Stimulated activated effector memory CD8-positive, alpha-beta T cell treated with anti-CD3 and anti-CD28 coated beads, Interleukin-12 subunit alpha, Interleukin-12 subunit beta, amount 100 ng/mL, for 72 hours (primary cell): ENCODE measurements at regions not wholly inside any gene's neighbourhood (a gene's known extent, or its start where the extent isn't known, plus 50 kb on each side); places are given as distances from the start of the nearest gene placed in this dataset.
"Not testable (repeated sequence)": the region's sequence is repeated elsewhere in the genome, so short reads cannot be mapped to it uniquely, and the experiment has no call there.

Source experiments
- ATAC-seq: fragments of 150-1000 bp; cut with Tn5 transposase; 2 replicates; pipeline ENCODE4 v1.10.0; 2021
- DNase-seq, 2 donors: peaks; one replicate each; pipeline ENCODE4 v3.0.0; 2021 to 2022; ENCODE audit warnings: low spot score in 2 of 2
- H3K27ac Mint-ChIP-seq: one replicate; pipeline ENCODE4 v1.8.0; 2022; ENCODE audit warnings: mild to moderate bottlenecking, mixed read lengths
- H3K36me3 Mint-ChIP-seq: one replicate; pipeline ENCODE4 v1.8.0; 2022; ENCODE audit warnings: mild to moderate bottlenecking, mixed read lengths
- H3K4me1 Mint-ChIP-seq: one replicate; pipeline ENCODE4 v1.8.0; 2022; ENCODE audit warnings: mixed read lengths
- H3K4me3 Mint-ChIP-seq: one replicate; pipeline ENCODE4 v1.8.0; 2022; ENCODE audit warnings: mild to moderate bottlenecking, mixed read lengths
- H3K9me3 Mint-ChIP-seq: one replicate; pipeline ENCODE4 v1.8.0; 2022; ENCODE audit warnings: mixed read lengths

DNA sequence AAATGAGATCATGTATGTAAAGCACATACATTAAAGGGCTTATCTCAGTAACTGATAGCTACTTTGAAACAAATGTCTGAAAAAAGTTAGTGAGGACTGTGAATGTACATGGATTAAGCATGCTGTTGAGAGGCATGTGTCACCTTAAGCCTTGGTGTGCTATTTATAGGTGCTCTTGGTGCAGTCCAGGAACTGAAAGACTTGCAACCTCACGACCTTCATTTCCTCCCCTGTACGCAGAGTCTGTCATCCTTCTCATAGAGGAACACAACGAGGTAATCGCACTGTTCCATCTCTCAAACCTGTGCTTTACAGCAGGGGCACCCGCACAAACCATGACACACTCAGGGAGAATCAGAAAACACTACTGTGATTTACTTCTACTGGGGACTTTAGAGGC, 65.6 kb downstream of the UFM1 start:
- no peak for DNase-seq
- ATAC-seq: peak; percentile 89
- H3K4me3 Mint-ChIP-seq: no peak overlapping the region

GRCh38 chr13:38417241-38417640, 67.6 kb downstream of the UFM1 start:
- Mint-ChIP-seq H3K36me3 (no peaks in the 10 kb centered on the region), H3K4me3 (no peak overlapping the region), H3K4me1 (no peaks in the 10 kb centered on the region), H3K9me3 (no peaks in the 10 kb centered on the region), H3K27ac (no peak overlapping the region)
- DNase-seq (no peak), ATAC-seq (no peak)

More for the DNA sequence above, 65.6 kb downstream of the UFM1 start:
- Mint-ChIP-seq H3K4me1 (no peaks in the 10 kb centered on the region), H3K9me3 (no peaks in the 10 kb centered on the region), H3K36me3 (no peaks in the 10 kb centered on the region), H3K27ac (no peak overlapping the region)

- no peak for DNase-seq
- Mint-ChIP-seq H3K9me3 (no peaks in the 10 kb centered on the region), H3K36me3 (no peaks in the 10 kb centered on the region), H3K4me1 (no peaks in the 10 kb centered on the region), H3K27ac (no peak overlapping the region), H3K4me3 (no peak overlapping the region)
- peak; percentile 71 for ATAC-seq
Observed at GRCh38 chr13:38417727-38418126, 68.1 kb downstream of the UFM1 start.

DNA sequence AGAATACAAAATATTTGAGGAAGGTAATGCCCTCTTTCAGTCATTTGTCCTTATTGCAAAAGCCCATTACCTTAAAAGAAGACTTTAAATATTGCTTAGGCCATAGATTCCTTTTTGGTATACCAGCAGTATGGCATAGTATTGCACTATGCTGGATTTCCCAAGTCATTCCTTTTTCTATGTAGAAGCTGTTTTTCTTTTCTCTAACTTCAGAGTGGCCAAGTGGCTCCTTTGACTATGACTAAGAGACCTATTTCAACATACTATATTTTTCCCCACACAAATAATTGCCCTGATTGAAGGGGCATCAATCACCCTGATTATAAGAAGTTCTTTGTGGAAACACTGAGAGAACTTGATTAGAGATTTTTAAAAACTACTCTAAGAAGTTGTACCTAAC, 68.6 kb downstream of the UFM1 start:
- no peak for DNase-seq
- Mint-ChIP-seq H3K9me3 (no peaks in the 10 kb centered on the region), H3K36me3 (no peaks in the 10 kb centered on the region), H3K4me3 (no peak overlapping the region), H3K27ac (no peak overlapping the region), H3K4me1 (no peaks in the 10 kb centered on the region)
- ATAC-seq: no peak

DNA sequence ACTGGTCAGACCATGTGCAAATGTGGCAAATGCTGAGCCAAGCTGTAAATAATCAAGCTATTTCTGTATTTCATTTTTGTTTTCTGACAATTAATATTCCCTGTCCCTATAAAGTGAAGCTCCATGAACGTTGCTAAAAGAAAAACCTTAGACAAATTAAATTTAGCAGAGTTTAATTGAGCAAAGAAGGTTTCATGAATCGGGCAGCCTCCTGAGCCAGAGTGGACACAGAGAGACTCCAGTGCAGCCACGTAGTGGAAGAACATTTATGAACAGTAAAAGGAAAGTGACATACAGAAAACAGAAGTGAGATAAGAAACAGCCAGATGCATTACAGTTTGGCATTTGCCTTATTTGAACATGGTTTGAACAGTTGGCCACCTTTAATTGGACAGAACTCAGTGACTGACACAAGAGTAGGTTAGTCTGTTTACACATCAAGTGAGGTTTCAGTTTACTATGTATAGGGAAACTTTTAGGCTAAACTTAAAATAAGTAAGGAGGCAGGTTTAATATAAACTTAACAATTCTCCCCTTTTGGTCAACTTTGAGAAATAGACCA, 69.7 kb downstream of the UFM1 start:
- H3K4me3 Mint-ChIP-seq: no peak overlapping the region

DNA sequence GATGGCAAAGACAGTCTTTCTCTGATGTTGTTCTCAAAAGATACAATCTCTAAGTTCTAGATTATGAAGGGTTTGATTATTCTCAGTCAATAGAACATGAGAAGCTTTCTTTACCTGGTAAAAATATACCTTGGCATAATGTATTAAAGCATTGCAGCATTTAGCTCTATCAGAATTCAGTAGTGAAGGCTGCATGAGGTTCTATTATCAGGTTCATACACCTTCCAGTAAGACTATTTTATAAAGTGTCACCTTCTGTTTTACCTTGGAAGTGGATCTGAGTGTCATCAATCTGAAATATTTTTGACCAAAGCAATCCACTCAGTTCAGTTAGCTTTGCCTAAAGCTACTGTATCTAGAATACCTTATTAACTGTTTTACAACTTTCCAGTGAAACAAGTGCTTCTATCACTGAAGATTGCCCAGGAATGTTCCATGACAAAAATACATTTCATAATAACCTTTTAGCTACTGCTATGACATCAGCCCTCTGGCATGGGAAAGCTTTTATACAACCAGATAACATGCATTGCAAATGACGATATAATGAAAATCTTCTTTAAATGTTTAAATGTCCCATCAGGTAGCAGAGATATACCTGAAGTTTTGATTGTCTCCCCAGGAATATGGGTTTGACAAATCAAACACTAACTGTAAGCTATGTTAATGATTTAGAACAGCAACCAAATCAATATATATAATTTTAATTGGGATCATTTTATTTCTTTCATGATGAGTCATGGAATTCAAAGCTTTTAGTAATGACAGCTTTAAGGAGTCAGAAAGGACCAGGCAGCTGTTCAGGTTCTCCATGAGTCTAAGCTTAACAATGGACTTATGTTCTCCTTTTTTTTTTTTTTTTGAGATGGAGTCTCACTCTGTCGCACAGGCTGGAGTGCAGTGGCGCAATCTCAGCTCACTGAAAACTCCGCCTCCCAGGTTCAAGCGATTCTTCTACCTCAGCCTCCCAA, 72.2 kb downstream of the UFM1 start:
- no peak for ATAC-seq
- no peak overlapping the region for H3K4me3 Mint-ChIP-seq
- no peaks in the 10 kb centered on the region for H3K4me1 Mint-ChIP-seq
- no peak overlapping the region for H3K27ac Mint-ChIP-seq
- H3K36me3 Mint-ChIP-seq: no peaks in the 10 kb centered on the region
- no peak for DNase-seq
- no peaks in the 10 kb centered on the region for H3K9me3 Mint-ChIP-seq

More for the DNA sequence above, 69.7 kb downstream of the UFM1 start:
- DNase-seq (no peak), ATAC-seq (no peak)
- no peaks in the 10 kb centered on the region for H3K36me3 Mint-ChIP-seq
- H3K4me1 Mint-ChIP-seq: no peaks in the 10 kb centered on the region
- no peak overlapping the region for H3K27ac Mint-ChIP-seq
- H3K9me3 Mint-ChIP-seq: no peaks in the 10 kb centered on the region

GRCh38 chr13:38429916-38430315, 80.3 kb downstream of the UFM1 start:
- ATAC-seq: no peak
- DNase-seq: no peak
- H3K36me3 Mint-ChIP-seq: no peaks in the 10 kb centered on the region
- H3K27ac Mint-ChIP-seq: no peak overlapping the region
- H3K4me3 Mint-ChIP-seq: no peak overlapping the region
- no peaks in the 10 kb centered on the region for H3K9me3 Mint-ChIP-seq
- no peaks in the 10 kb centered on the region for H3K4me1 Mint-ChIP-seq

GRCh38 chr13:38430796-38431195, 81.1 kb downstream of the UFM1 start:
- no peaks in the 10 kb centered on the region for H3K36me3 Mint-ChIP-seq
- no peak overlapping the region for H3K27ac Mint-ChIP-seq
- H3K4me3 Mint-ChIP-seq: no peak overlapping the region
- H3K4me1 Mint-ChIP-seq: no peaks in the 10 kb centered on the region
- DNase-seq: no peak
- no peak for ATAC-seq
- no peaks in the 10 kb centered on the region for H3K9me3 Mint-ChIP-seq

GRCh38 chr13:38440666-38441065, 91.0 kb downstream of the UFM1 start:
- Mint-ChIP-seq H3K36me3 (no peaks in the 10 kb centered on the region), H3K4me1 (no peaks in the 10 kb centered on the region), H3K4me3 (no peak overlapping the region), H3K9me3 (no peaks in the 10 kb centered on the region), H3K27ac (no peak overlapping the region)
- ATAC-seq (no peak), DNase-seq (no peak)

- no peak for ATAC-seq
- no peak overlapping the region for H3K27ac Mint-ChIP-seq
Observed at GRCh38 chr13:38444904-38445303, 95.3 kb downstream of the UFM1 start.

GRCh38 chr13:38452656-38453055, 103.0 kb downstream of the UFM1 start:
- no peaks in the 10 kb centered on the region for H3K4me1 Mint-ChIP-seq
- H3K27ac Mint-ChIP-seq: no peak overlapping the region
- no peak for DNase-seq

More at GRCh38 chr13:38444904-38445303, 95.3 kb downstream of the UFM1 start:
- no peak for DNase-seq
- Mint-ChIP-seq H3K4me3 (no peak overlapping the region), H3K4me1 (no peaks in the 10 kb centered on the region), H3K9me3 (no peaks in the 10 kb centered on the region), H3K36me3 (no peaks in the 10 kb centered on the region)

DNA sequence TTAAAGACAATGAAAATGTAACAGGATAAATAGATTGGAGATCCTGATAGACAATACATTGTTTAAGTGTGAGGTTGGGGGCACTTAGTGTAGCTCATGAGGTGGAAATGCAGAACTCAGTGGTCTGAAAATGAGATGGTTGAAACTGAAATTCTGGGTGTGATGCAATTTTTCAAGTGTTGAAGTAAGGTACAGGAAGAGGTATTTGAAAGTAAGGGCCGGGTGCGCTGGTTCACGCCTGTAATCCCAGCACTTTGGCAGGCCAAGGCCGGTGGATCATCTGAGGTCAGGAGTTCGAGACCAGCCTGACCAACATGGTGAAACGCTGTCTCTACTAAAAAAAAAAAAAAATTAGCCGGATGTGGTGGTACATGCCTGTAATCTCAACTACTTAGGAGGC, 113.0 kb downstream of the UFM1 start:
- Mint-ChIP-seq H3K4me3 (no peak overlapping the region), H3K36me3 (no peaks in the 10 kb centered on the region), H3K9me3 (peaks cover 13% of the 10 kb centered on the region), H3K27ac (no peak overlapping the region), H3K4me1 (no peaks in the 10 kb centered on the region)
- ATAC-seq (no peak), DNase-seq (no peak)

More at GRCh38 chr13:38452656-38453055, 103.0 kb downstream of the UFM1 start:
- ATAC-seq: no peak
- Mint-ChIP-seq H3K9me3 (no peaks in the 10 kb centered on the region), H3K36me3 (no peaks in the 10 kb centered on the region), H3K4me3 (no peak overlapping the region)

DNA sequence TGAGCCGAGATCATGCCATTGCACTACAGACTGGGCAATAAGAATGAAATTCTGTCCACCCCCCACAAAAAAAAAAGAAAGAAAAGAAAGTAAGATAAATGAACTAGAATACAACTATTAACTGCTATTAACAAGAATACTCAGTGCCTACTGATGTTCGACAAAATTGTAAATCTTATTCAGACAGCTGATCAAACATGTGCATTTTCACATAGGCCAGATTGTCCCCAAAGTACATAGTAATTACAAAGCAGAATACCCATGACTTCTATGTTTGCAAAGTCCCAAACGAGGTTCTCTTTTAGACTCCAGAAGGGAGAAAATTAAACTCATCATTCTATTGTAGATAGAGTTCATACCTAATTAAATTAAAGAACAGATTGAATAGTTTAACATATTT, 113.4 kb downstream of the UFM1 start:
- H3K9me3 Mint-ChIP-seq: peaks cover 13% of the 10 kb centered on the region
- no peaks in the 10 kb centered on the region for H3K4me1 Mint-ChIP-seq
- no peak overlapping the region for H3K4me3 Mint-ChIP-seq
- no peak overlapping the region for H3K27ac Mint-ChIP-seq
- no peaks in the 10 kb centered on the region for H3K36me3 Mint-ChIP-seq
- no peak for DNase-seq
- no peak for ATAC-seq

GRCh38 chr13:38472411-38472810, 122.8 kb downstream of the UFM1 start:
- not testable (repeated sequence) for ATAC-seq, DNase-seq, H3K36me3 Mint-ChIP-seq, H3K27ac Mint-ChIP-seq, H3K4me1 Mint-ChIP-seq, H3K4me3 Mint-ChIP-seq, H3K9me3 Mint-ChIP-seq

- Mint-ChIP-seq H3K4me1 (no peaks in the 10 kb centered on the region), H3K27ac (no peak overlapping the region), H3K36me3 (no peaks in the 10 kb centered on the region), H3K4me3 (no peak overlapping the region), H3K9me3 (no peaks in the 10 kb centered on the region)
- ATAC-seq: no peak
- no peak for DNase-seq
Observed at GRCh38 chr13:38473305-38473704, 123.7 kb downstream of the UFM1 start.

DNA sequence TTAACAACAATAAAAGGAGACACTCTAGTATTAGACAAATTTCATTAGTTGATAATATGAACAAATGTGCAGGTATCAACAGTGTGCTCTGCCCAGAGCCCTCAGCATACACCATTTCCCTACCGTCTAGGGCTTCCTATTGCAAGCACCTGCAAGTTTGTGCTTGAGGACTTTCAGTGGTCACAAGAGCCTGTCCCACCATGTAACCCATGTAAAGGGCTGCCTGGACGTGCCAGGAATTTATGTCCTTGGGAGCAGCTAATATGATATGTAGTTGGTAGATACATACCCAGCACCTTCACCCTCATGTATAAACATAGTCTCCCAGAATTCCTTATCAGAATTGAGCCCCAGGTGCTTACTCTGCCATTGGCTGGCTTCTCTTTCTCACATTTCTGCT, 128.0 kb downstream of the UFM1 start:
- DNase-seq (no peak), ATAC-seq (no peak)
- Mint-ChIP-seq H3K9me3 (no peaks in the 10 kb centered on the region), H3K36me3 (no peaks in the 10 kb centered on the region), H3K27ac (no peak overlapping the region), H3K4me3 (no peak overlapping the region), H3K4me1 (no peaks in the 10 kb centered on the region)
